ENCODE measurements at regions not wholly inside any gene's neighbourhood (a gene's known extent, or its start where the extent isn't known, plus 50 kb on each side); places are given as distances from the start of the nearest gene placed in this dataset.

- TF ChIP-seq RXRB (CRISPR knock-in tag; IDR thresholded peaks at IDR 0.05; ENCODE audit: borderline replicate concordance) = peak; percentile 98
- no peak for TF ChIP-seq BCLAF1 (IDR thresholded peaks at IDR 0.05)
- no peak for TF ChIP-seq ZNF275 (CRISPR knock-in tag; IDR thresholded peaks at IDR 0.05; ENCODE audit: borderline replicate concordance)
- TF ChIP-seq TERF1 (CRISPR knock-in tag; IDR thresholded peaks at IDR 0.05) = no peak
- no peak for TF ChIP-seq THYN1 (CRISPR knock-in tag; IDR thresholded peaks at IDR 0.05; ENCODE audit: borderline replicate concordance, low read depth)
- no peak for TF ChIP-seq ZNF800 (CRISPR knock-in tag; IDR thresholded peaks at IDR 0.05)
- TF ChIP-seq SRSF1 (optimal IDR thresholded peaks at IDR 0.05; ENCODE audit: low read depth, low read length) = peak; percentile 61
- no peak; the same call in 1 of the 2 replicates for TF ChIP-seq ZNF572 (CRISPR knock-in tag; IDR thresholded peaks at IDR 0.05)
- TF ChIP-seq ZNF326 (CRISPR knock-in tag; IDR thresholded peaks at IDR 0.05; ENCODE audit: borderline replicate concordance) = no peak
- TF ChIP-seq ZBED4 (CRISPR knock-in tag; IDR thresholded peaks at IDR 0.05; ENCODE audit: borderline replicate concordance) = peak; percentile 98
- no peak for TF ChIP-seq NCOA5 (CRISPR knock-in tag; IDR thresholded peaks at IDR 0.05)
- TF ChIP-seq USF2 (IDR thresholded peaks at IDR 0.05; ENCODE audit: low read depth, low read length) = no peak
- no peak; the same call in 1 of the 2 replicates for TF ChIP-seq USF2 (CRISPR knock-in tag; IDR thresholded peaks at IDR 0.05; ENCODE audit: borderline replicate concordance)
These were observed 139.4 kb upstream of the SHH start (continued) for GRCh38 chr7:155951554-155952158.

Data from HepG2 (cell line).